ENCODE measurements at regions not wholly inside any gene's neighbourhood (a gene's known extent, or its start where the extent isn't known, plus 50 kb on each side); places are given as distances from the start of the nearest gene placed in this dataset.

DNA sequence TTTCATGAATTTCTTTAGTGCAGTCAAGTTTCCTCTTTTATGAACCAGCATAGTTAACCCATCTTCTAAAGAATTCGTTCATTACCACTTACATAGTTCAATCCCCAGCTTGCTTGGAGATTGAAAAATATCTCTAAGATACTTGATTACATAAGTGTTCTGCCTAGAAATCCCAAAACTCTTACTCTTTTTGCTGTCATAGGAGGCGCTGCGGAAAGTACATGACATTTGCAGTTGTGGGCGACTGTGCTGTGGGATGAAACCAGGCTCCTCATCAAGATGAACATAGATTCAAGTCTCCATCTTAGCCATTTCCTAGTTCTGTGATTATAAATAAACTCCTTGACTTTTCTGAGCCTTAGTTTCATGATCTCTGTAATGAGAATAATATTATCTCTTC is 107.1 kb upstream of the SORBS2 start:
- no peaks in the 10 kb centered on the region for H3K79me2 ChIP-seq (ENCODE audit: control insufficient read depth, insufficient read depth, low read length)
- no peaks in the 10 kb centered on the region for H3K9me1 ChIP-seq (replicated peaks; ENCODE audit: control insufficient read depth, extremely low read depth, insufficient read depth, low read length)
- H4K20me1 ChIP-seq (replicated peaks; ENCODE audit: control insufficient read depth, extremely low read depth, insufficient read depth, low read length): no peaks in the 10 kb centered on the region
- no peak overlapping the region for H3K4me3 ChIP-seq (replicated peaks in 1 of 3; ENCODE audit: insufficient read depth in 1 of 3, low read depth in 1 of 3, low read length in 3 of 3)
- no peak for DNase-seq (ENCODE audit: low read depth, low spot score)
- H3K27me3 ChIP-seq (ENCODE audit: control insufficient read depth in 2 of 2, insufficient read depth in 2 of 2, low read length in 2 of 2): peaks cover 0 to 2% of the 10 kb centered on the region in 2 experiments
- intact Hi-C loops (cut with micrococcal nuclease): no loop called here
- H3K9me3 ChIP-seq (replicated peaks; ENCODE audit: control insufficient read depth, insufficient read depth, low read length): no peaks in the 10 kb centered on the region
- ChIA-PET POLR2A (no interaction called here), CTCF (interaction anchor here (1.1 kb wide), 1 partner anchor 103 kb away, joined by 3 read pairs; no protein-coding TSS in a partner anchor)
- dilution Hi-C loops (cut with MboI; ENCODE audit: extremely low pct_ligation_motif_present, low sequenced_read_pairs): no loop called here
- no peak for FAIRE-seq
- no peaks in the 10 kb centered on the region for H3K36me3 ChIP-seq (ENCODE audit: control insufficient read depth in 2 of 2, extremely low read depth in 1 of 2, insufficient read depth in 2 of 2, low read length in 2 of 2)
- H3K27ac ChIP-seq (ENCODE audit: insufficient read depth, low read depth, low read length): no peak overlapping the region
- H3K9ac ChIP-seq (replicated peaks; ENCODE audit: extremely low read depth, insufficient read depth, low read length): no peak overlapping the region
- no peak overlapping the region for H3K4me2 ChIP-seq (ENCODE audit: insufficient read depth, low read length)
- H2AFZ ChIP-seq (ENCODE audit: low read depth, low read length): no peak overlapping the region
- no peaks in the 10 kb centered on the region for H3K4me1 ChIP-seq (ENCODE audit: control insufficient read depth, extremely low read depth, insufficient read depth, low read length)
- no peak for TF ChIP-seq MAX (IDR thresholded peaks at IDR 0.05; ENCODE audit: insufficient read depth, insufficient read length)
- no peak for TF ChIP-seq MYC (IDR thresholded peaks at IDR 0.05; ENCODE audit: low read depth, low read length)
- no peak for TF ChIP-seq POLR2AphosphoS5 (IDR thresholded peaks at IDR 0.05; ENCODE audit: insufficient read depth, low read depth, low read length)
- TF ChIP-seq FOS (IDR thresholded peaks at IDR 0.05; ENCODE audit: borderline replicate concordance, insufficient read depth, low read length): no peak
- TF ChIP-seq, protein P1, sequence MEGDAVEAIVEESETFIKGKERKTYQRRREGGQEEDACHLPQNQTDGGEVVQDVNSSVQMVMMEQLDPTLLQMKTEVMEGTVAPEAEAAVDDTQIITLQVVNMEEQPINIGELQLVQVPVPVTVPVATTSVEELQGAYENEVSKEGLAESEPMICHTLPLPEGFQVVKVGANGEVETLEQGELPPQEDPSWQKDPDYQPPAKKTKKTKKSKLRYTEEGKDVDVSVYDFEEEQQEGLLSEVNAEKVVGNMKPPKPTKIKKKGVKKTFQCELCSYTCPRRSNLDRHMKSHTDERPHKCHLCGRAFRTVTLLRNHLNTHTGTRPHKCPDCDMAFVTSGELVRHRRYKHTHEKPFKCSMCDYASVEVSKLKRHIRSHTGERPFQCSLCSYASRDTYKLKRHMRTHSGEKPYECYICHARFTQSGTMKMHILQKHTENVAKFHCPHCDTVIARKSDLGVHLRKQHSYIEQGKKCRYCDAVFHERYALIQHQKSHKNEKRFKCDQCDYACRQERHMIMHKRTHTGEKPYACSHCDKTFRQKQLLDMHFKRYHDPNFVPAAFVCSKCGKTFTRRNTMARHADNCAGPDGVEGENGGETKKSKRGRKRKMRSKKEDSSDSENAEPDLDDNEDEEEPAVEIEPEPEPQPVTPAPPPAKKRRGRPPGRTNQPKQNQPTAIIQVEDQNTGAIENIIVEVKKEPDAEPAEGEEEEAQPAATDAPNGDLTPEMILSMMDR (IDR thresholded peaks at IDR 0.05; ENCODE audit: extremely low read depth in 1 of 2, insufficient read depth in 1 of 2, low read depth in 1 of 2, low read length in 2 of 2): no peak
- no peak for TF ChIP-seq GATA2 (IDR thresholded peaks at IDR 0.05; ENCODE audit: insufficient read depth, insufficient read length, low read depth, low read length)
- TF ChIP-seq EZH2 (IDR thresholded peaks at IDR 0.05; ENCODE audit: borderline replicate concordance, low read depth, low read length, severe bottlenecking): no peak
- no peak for TF ChIP-seq POLR2A (IDR thresholded peaks at IDR 0.05; ENCODE audit: low read depth, low read length)
- TF ChIP-seq JUN (IDR thresholded peaks at IDR 0.05; ENCODE audit: borderline replicate concordance, insufficient read depth, insufficient read length, low read depth): no peak
- no TSS peak for BruUV-seq (replicated peaks)
